GM12878 (cell line): ENCODE measurements at regions not wholly inside any gene's neighbourhood (a gene's known extent, or its start where the extent isn't known, plus 50 kb on each side); places are given as distances from the start of the nearest gene placed in this dataset.

Experiments
- ATAC-seq: fragments of 200-7000 bp; cut with Tn5 transposase; 3 replicates; pipeline ENCODE4 v1.9.1; 2020; ENCODE audit warnings: mild to moderate bottlenecking, moderate library complexity
- BruUV-seq: library from RNA; stranded (reverse); fragments of 400-500 nt; replicated peaks from 2 replicates; lab custom pipeline; 2021; lab: Mats Ljungman, UMichigan
- CTCF ChIA-PET: fragments of 300-600 bp; sonication (Branson Sonifier 250); formaldehyde crosslinking; extraction: SDS; loops from one replicate; lab custom pipeline; 2021; ENCODE audit warnings: inconsistent platforms; lab: Yijun Ruan, JAX
- POLR2A ChIA-PET: fragments of 350-600 bp; formaldehyde crosslinking; extraction: SDS; loops from one replicate; lab custom pipeline; 2021; ENCODE audit warnings: inconsistent platforms; lab: Charles Lee
- RAD21 ChIA-PET: fragments of 300-600 bp; sonication (Branson Sonifier 250); formaldehyde crosslinking; loops from one replicate; lab custom pipeline; 2023; ENCODE audit warnings: antibody characterized with exemption; ENCODE audit not compliant: unreplicated experiment; lab: Charles Lee
- SMC1A ChIA-PET: fragments of 300-600 bp; sonication (Branson Sonifier 250); formaldehyde crosslinking; loops from one replicate; lab custom pipeline; 2023; ENCODE audit not compliant: unreplicated experiment, uncharacterized antibody; lab: Charles Lee
- DNase-seq: peaks from one replicate; pipeline ENCODE4 v3.0.0-alpha.2; 2011; ENCODE audit warnings: low read depth, low spot score
- FAIRE-seq: peaks from 3 replicates; lab custom pipeline; 2011; peaks lifted over from hg19 to GRCh38; lab: Jason Lieb, UNC
- H2AFZ ChIP-seq: 2 replicates; pipeline ENCODE4 v1.6.0; 2011; ENCODE audit warnings: low read depth, low read length, control low read depth; ENCODE audit not compliant: control insufficient read depth
- H3K27ac ChIP-seq: 2 replicates; pipeline ENCODE4 v1.5.1; 2011; ENCODE audit warnings: control low read depth; ENCODE audit not compliant: control insufficient read depth, insufficient read depth
- H3K27me3 ChIP-seq, 2 experiments: replicated peaks in 1 of 2; 2 replicates each; pipeline versions ENCODE4 v1.6.0 to v1.6.1; 2011; ENCODE audit warnings: low read length in 1 of 2; ENCODE audit not compliant: control insufficient read depth in 2 of 2, insufficient read depth in 2 of 2
- H3K36me3 ChIP-seq, 2 experiments: 2 replicates each; pipeline ENCODE4 v1.5.1; 2011; ENCODE audit warnings: low read length in 1 of 2; ENCODE audit not compliant: control insufficient read depth in 2 of 2, insufficient read depth in 2 of 2
- H3K4me1 ChIP-seq: 2 replicates; pipeline ENCODE4 v1.6.1; 2011; ENCODE audit warnings: mild to moderate bottlenecking, low read length, moderate library complexity, mixed read lengths; ENCODE audit not compliant: control insufficient read depth, insufficient read depth
- H3K4me2 ChIP-seq: 2 replicates; pipeline ENCODE4 v1.6.0; 2011; ENCODE audit warnings: control low read depth; ENCODE audit not compliant: control insufficient read depth, insufficient read depth
- H3K4me3 ChIP-seq: fragments of 200-600 bp; sonication (generic); 2 replicates; pipeline ENCODE4 v1.5.1; 2016
- H3K79me2 ChIP-seq: 2 replicates; pipeline ENCODE4 v1.6.0; 2011; ENCODE audit warnings: low read length; ENCODE audit not compliant: control insufficient read depth, insufficient read depth
- H3K9ac ChIP-seq: 2 replicates; pipeline ENCODE4 v1.8.0; 2011; ENCODE audit warnings: low read length, control low read depth, mixed read lengths; ENCODE audit not compliant: control insufficient read depth, insufficient read depth
- H3K9me3 ChIP-seq: replicated peaks from 3 replicates; pipeline ENCODE4 v1.5.1; 2011; ENCODE audit warnings: mild to moderate bottlenecking, low read length; ENCODE audit not compliant: control insufficient read depth, insufficient read depth
- H4K20me1 ChIP-seq: 2 replicates; pipeline ENCODE4 v1.6.0; 2011; ENCODE audit not compliant: control insufficient read depth, insufficient read depth
- BCLAF1 ChIP-seq: fragments of 450-650 bp; IDR thresholded peaks from 2 replicates; pipeline ENCODE4 v1.6.1; 2017; ENCODE audit warnings: antibody characterized with exemption, mild to moderate bottlenecking, moderate library complexity
- CHD4 ChIP-seq: fragments of 200-600 bp; sonication (generic); IDR thresholded peaks from 2 replicates; pipeline ENCODE4 v1.6.1; 2016; ENCODE audit warnings: mild to moderate bottlenecking
- MTA2 ChIP-seq: fragments of 450-650 bp; IDR thresholded peaks from 2 replicates; pipeline ENCODE4 v1.6.1; 2016; ENCODE audit warnings: low read depth, mild to moderate bottlenecking, moderate library complexity
- NR2C1 ChIP-seq: fragments of 450-650 bp; IDR thresholded peaks from 2 replicates; pipeline ENCODE4 v1.6.1; 2017; ENCODE audit warnings: antibody characterized with exemption, mild to moderate bottlenecking, moderate library complexity
- RB1 ChIP-seq: fragments of 450-650 bp; formaldehyde crosslinking; IDR thresholded peaks from 2 replicates; pipeline ENCODE4 v1.6.1; 2017; ENCODE audit warnings: mild to moderate bottlenecking, borderline replicate concordance
- REST ChIP-seq: IDR thresholded peaks from 2 replicates; pipeline ENCODE4 v1.6.1; 2012; ENCODE audit warnings: mild to moderate bottlenecking, low read depth, low read length
- RFX5 ChIP-seq: IDR thresholded peaks from 2 replicates; pipeline ENCODE4 v1.6.1; 2011; ENCODE audit warnings: low read depth, low read length, improper control_type of control experiment
- ZBED1 ChIP-seq: IDR thresholded peaks from 2 replicates; pipeline ENCODE4 v1.6.1; 2016; ENCODE audit warnings: borderline replicate concordance
- WGBS: methylation state at CpG from one replicate; pipeline ENCODE4 v1.1.6; 2016; ENCODE audit warnings: low lambda C conversion rate; ENCODE audit not compliant: insufficient replicate concordance, insufficient coverage; ENCODE audit errors: missing lambda C conversion rate; 5-methylcytosine and 5-hydroxymethylcytosine counted together
- in situ Hi-C: fragments of 300-500 bp; cut with MboI; formaldehyde crosslinking; loops from 9 replicates; pipeline ENCODE4 v1.14.3; 2018; ENCODE audit warnings: mixed read lengths
- intact Hi-C: fragments of 100-400 bp; cut with micrococcal nuclease; formaldehyde crosslinking; loops from one replicate; pipeline ENCODE4 v1.14.2; 2022; ENCODE audit not compliant: unreplicated experiment

GRCh38 chr2:61700464-61700863, 153.4 kb downstream of the FAM161A start:
- Histone ChIP-seq H3K9ac (no peak overlapping the region), H3K4me2 (no peak overlapping the region), H3K27me3 (no peaks in the 10 kb centered on the region), H2AFZ (peak overlapping the region; percentile 24; the same call in 1 of the 2 replicates), H3K36me3 (no peaks in the 10 kb centered on the region), H4K20me1 (no peaks in the 10 kb centered on the region), H3K27ac (no peak overlapping the region), H3K4me1 (peaks cover under 1% of the 10 kb centered on the region), H3K4me3 (no peak overlapping the region), H3K79me2 (no peaks in the 10 kb centered on the region), H3K9me3 (no peaks in the 10 kb centered on the region)
- in situ Hi-C loops: no loop called here
- ChIA-PET SMC1A (interaction anchor here (0.8 kb wide), 1 partner anchor 75 kb away, joined by 3 read pairs; no protein-coding TSS in a partner anchor), POLR2A (interaction anchor here (0.8 to 0.9 kb wide), 2 partner anchors 10 to 17 kb away, joined by 3 read pairs; no protein-coding TSS in a partner anchor), RAD21 (no interaction called here), CTCF (no interaction called here)
- DNase-seq (no peak), FAIRE-seq (no peak), ATAC-seq (no peak)
- TF ChIP-seq RFX5: no peak
- no peak for TF ChIP-seq CHD4
- BruUV-seq: no TSS peak
- WGBS: 18% methylated on average over 4 of the region's 4 CpGs
- intact Hi-C loops: no loop called here

- intact Hi-C loops: loop anchor here (1.0 to 10.0 kb wide), 3 partner anchors 23 to 190 kb away; partner anchors contain the start of gene CCT4
- FAIRE-seq (peak; percentile 73), DNase-seq (peak; percentile 78), ATAC-seq (peak; percentile 98)
- CTCF ChIA-PET: interaction anchor here (0.9 to 1.3 kb wide), 11 partner anchors 9 to 171 kb away, joined by 3 to 7 read pairs (median 3); partner anchors contain the start of gene FAM161A
- SMC1A ChIA-PET: interaction anchor here (0.6 to 1.0 kb wide), 5 partner anchors 9 to 412 kb away, joined by 3 to 5 read pairs (median 3); no protein-coding TSS in a partner anchor
- Histone ChIP-seq H3K4me3 (peak overlapping the region; percentile 79), H3K27ac (peak overlapping the region; percentile 71), H4K20me1 (no peaks in the 10 kb centered on the region), H3K27me3 (no peaks in the 10 kb centered on the region), H3K4me2 (peak overlapping the region; percentile 71), H2AFZ (peak overlapping the region; percentile 85), H3K4me1 (peaks cover 4% of the 10 kb centered on the region; the same call in 1 of the 2 replicates), H3K36me3 (no peaks in the 10 kb centered on the region), H3K9me3 (no peaks in the 10 kb centered on the region), H3K79me2 (no peaks in the 10 kb centered on the region), H3K9ac (peak overlapping the region; percentile 86)
- RAD21 ChIA-PET: interaction anchor here (0.6 to 0.7 kb wide), 2 partner anchors 13 to 18 kb away, joined by 3 to 4 read pairs; no protein-coding TSS in a partner anchor
- in situ Hi-C loops: no loop called here
- POLR2A ChIA-PET: interaction anchor here (0.6 to 1.0 kb wide), 2 partner anchors 11 to 157 kb away, joined by 3 read pairs; partner anchors contain the start of gene XPO1
- 13% methylated on average over 27 of the region's 47 CpGs for WGBS
- BruUV-seq: no TSS peak
- no peak for TF ChIP-seq NR2C1
- TF ChIP-seq MTA2: no peak; the same call in 1 of the 2 replicates
- 0 out of 2 replicates have a peak, but pooled peaks have one; percentile 56 for TF ChIP-seq RB1
- TF ChIP-seq BCLAF1: no peak
- TF ChIP-seq ZBED1: no peak
- no peak for TF ChIP-seq REST
Measured at GRCh38 chr2:61694312-61695274, 156.4 kb upstream of the XPO1 start.
